ENCODE measurements at regions not wholly inside any gene's neighbourhood (a gene's known extent, or its start where the extent isn't known, plus 50 kb on each side); places are given as distances from the start of the nearest gene placed in this dataset.

DNA sequence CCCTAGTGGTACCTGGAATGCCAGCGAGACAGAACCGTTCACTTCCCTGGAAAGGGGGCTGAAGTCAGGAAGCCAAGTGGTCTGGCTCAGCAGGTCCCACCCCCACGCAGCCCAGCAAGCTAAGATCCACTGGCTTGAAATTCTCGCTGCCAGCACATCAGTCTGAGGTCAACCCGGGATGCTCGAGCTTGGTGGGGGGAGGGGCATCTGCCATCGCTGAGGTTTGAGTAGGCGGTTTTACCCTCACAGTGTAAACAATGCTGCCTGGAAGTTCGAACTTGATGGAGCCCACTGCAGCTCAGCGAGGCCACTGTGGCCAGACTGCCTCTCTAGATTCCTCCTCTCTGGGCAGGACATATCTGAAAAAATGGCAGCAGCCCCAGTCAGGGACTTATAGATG, 464.7 kb upstream of the TOM1L1 start:
- BruUV-seq (replicated peaks): no TSS peak
- no peaks in the 10 kb centered on the region for H3K4me1 Mint-ChIP-seq (ENCODE audit: low read depth, unreplicated experiment)
- no peaks in the 10 kb centered on the region for H3K27me3 ChIP-seq (replicated peaks; ENCODE audit: control insufficient read depth, insufficient read depth, low read length)
- no peak overlapping the region for H3K4me3 ChIP-seq (ENCODE audit: low read depth, low read length)
- H3K9me3 Mint-ChIP-seq (ENCODE audit: unreplicated experiment): peaks cover 21% of the 10 kb centered on the region
- ChIA-PET POLR2A (no interaction called here), CTCF (no interaction called here)
- no peaks in the 10 kb centered on the region for H3K36me3 Mint-ChIP-seq (ENCODE audit: insufficient read depth, unreplicated experiment)
- H3K4me1 ChIP-seq: no peaks in the 10 kb centered on the region
- TF ChIP-seq, protein P1, sequence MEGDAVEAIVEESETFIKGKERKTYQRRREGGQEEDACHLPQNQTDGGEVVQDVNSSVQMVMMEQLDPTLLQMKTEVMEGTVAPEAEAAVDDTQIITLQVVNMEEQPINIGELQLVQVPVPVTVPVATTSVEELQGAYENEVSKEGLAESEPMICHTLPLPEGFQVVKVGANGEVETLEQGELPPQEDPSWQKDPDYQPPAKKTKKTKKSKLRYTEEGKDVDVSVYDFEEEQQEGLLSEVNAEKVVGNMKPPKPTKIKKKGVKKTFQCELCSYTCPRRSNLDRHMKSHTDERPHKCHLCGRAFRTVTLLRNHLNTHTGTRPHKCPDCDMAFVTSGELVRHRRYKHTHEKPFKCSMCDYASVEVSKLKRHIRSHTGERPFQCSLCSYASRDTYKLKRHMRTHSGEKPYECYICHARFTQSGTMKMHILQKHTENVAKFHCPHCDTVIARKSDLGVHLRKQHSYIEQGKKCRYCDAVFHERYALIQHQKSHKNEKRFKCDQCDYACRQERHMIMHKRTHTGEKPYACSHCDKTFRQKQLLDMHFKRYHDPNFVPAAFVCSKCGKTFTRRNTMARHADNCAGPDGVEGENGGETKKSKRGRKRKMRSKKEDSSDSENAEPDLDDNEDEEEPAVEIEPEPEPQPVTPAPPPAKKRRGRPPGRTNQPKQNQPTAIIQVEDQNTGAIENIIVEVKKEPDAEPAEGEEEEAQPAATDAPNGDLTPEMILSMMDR (IDR thresholded peaks at IDR 0.05; ENCODE audit: insufficient read depth in 1 of 2, low read depth in 1 of 2, low read length in 1 of 2, severe bottlenecking in 1 of 2, unreplicated experiment in 1 of 2): no peak
- no peak overlapping the region for H3K4me3 Mint-ChIP-seq (ENCODE audit: unreplicated experiment)
- no peaks in the 10 kb centered on the region for H3K36me3 ChIP-seq (ENCODE audit: control insufficient read depth, insufficient read depth, low read length)
- peaks cover 3% of the 10 kb centered on the region for H3K27me3 Mint-ChIP-seq (ENCODE audit: insufficient read depth, unreplicated experiment)
- H3K9me3 ChIP-seq: no peaks in the 10 kb centered on the region
- intact Hi-C loops (cut with micrococcal nuclease; ENCODE audit: unreplicated experiment): no loop called here
- no peak for DNase-seq
- H3K27ac Mint-ChIP-seq (ENCODE audit: unreplicated experiment): no peak overlapping the region

DNA sequence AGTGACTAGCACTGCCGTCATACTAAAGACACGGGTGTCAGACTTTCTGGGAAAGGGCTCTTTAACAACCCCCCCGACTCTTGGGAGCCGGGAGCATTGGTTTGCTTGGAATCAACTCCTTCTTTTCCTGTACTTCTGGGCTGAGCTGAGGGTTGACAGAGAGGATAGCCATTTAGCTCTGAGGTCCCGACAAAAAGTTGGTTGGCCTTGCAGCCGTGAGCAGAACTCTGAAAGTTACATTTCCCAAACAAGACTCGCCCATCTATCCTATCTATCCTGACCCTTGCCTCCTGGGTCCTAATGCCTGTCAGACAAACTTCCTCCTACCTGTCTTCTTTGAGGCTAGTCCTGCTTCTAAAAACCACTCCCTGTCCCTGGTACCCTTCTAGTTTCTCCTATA, 460.8 kb upstream of the TOM1L1 start:
- Histone ChIP-seq H3K4me3 (ENCODE audit: low read depth, low read length) (no peak overlapping the region), H3K9me3 (no peaks in the 10 kb centered on the region), H3K36me3 (ENCODE audit: control insufficient read depth, insufficient read depth, low read length) (no peaks in the 10 kb centered on the region), H3K4me1 (no peaks in the 10 kb centered on the region), H3K27me3 (replicated peaks; ENCODE audit: control insufficient read depth, insufficient read depth, low read length) (no peaks in the 10 kb centered on the region)
- no peak overlapping the region for H3K4me3 Mint-ChIP-seq (ENCODE audit: unreplicated experiment)
- intact Hi-C loops (cut with micrococcal nuclease; ENCODE audit: unreplicated experiment): no loop called here
- no peak overlapping the region for H3K27ac Mint-ChIP-seq (ENCODE audit: unreplicated experiment)
- peaks cover 21% of the 10 kb centered on the region for H3K9me3 Mint-ChIP-seq (ENCODE audit: unreplicated experiment)
- DNase-seq: no peak
- H3K4me1 Mint-ChIP-seq (ENCODE audit: low read depth, unreplicated experiment): no peaks in the 10 kb centered on the region
- BruUV-seq (replicated peaks): no TSS peak
- no peaks in the 10 kb centered on the region for H3K27me3 Mint-ChIP-seq (ENCODE audit: insufficient read depth, unreplicated experiment)
- ChIA-PET POLR2A (no interaction called here), CTCF (no interaction called here)
- TF ChIP-seq, protein P1 (IDR thresholded peaks at IDR 0.05; ENCODE audit: insufficient read depth in 1 of 2, low read depth in 1 of 2, low read length in 1 of 2, severe bottlenecking in 1 of 2, unreplicated experiment in 1 of 2): no peak
- H3K36me3 Mint-ChIP-seq (ENCODE audit: insufficient read depth, unreplicated experiment): no peaks in the 10 kb centered on the region

DNA sequence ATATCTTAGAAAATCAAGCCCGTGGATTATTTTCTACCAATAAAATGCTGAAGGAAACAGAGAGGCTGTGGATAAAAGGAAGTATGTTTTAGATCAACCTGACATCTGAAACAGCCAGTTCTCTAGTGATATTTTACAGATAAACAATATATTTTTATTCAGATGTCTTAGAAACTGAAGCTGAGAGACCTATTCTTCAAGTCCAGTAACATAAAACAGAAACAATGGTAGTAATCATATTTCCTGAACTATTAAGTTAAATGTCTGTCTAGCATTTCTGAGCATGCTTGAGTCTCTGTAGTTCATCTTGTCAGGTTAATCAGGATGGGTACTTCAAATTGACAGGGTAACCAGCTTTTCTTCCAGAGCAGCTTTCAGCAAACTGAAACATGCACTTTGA, 449.6 kb upstream of the TOM1L1 start:
- ChIA-PET CTCF (no interaction called here), POLR2A (no interaction called here)
- no peaks in the 10 kb centered on the region for H3K4me1 Mint-ChIP-seq (ENCODE audit: low read depth, unreplicated experiment)
- intact Hi-C loops (cut with micrococcal nuclease; ENCODE audit: unreplicated experiment): no loop called here
- Histone ChIP-seq H3K4me3 (ENCODE audit: low read depth, low read length) (no peak overlapping the region), H3K4me1 (no peaks in the 10 kb centered on the region), H3K36me3 (ENCODE audit: control insufficient read depth, insufficient read depth, low read length) (no peaks in the 10 kb centered on the region), H3K27me3 (replicated peaks; ENCODE audit: control insufficient read depth, insufficient read depth, low read length) (no peaks in the 10 kb centered on the region), H3K9me3 (peaks cover 18% of the 10 kb centered on the region)
- H3K9me3 Mint-ChIP-seq (ENCODE audit: unreplicated experiment): peaks cover 42% of the 10 kb centered on the region
- H3K4me3 Mint-ChIP-seq (ENCODE audit: unreplicated experiment): no peak overlapping the region
- TF ChIP-seq, protein P1 (IDR thresholded peaks at IDR 0.05; ENCODE audit: insufficient read depth in 1 of 2, low read depth in 1 of 2, low read length in 1 of 2, severe bottlenecking in 1 of 2, unreplicated experiment in 1 of 2): no peak
- no peaks in the 10 kb centered on the region for H3K36me3 Mint-ChIP-seq (ENCODE audit: insufficient read depth, unreplicated experiment)
- no TSS peak for BruUV-seq (replicated peaks)
- H3K27ac Mint-ChIP-seq (ENCODE audit: unreplicated experiment): no peak overlapping the region
- no peak for DNase-seq
- H3K27me3 Mint-ChIP-seq (ENCODE audit: insufficient read depth, unreplicated experiment): no peaks in the 10 kb centered on the region
